T-helper 2 cell (primary cell): ENCODE measurements at regions not wholly inside any gene's neighbourhood (a gene's known extent, or its start where the extent isn't known, plus 50 kb on each side); places are given as distances from the start of the nearest gene placed in this dataset.
"Not testable (repeated sequence)": the region's sequence is repeated elsewhere in the genome, so short reads cannot be mapped to it uniquely, and the experiment has no call there.

ENCODE experiments used
- DNase-seq, 5 experiments: peaks; one replicate each; pipeline versions ENCODE4 v3.0.0 to v3.0.0-alpha.2; 2012 to 2022

DNA sequence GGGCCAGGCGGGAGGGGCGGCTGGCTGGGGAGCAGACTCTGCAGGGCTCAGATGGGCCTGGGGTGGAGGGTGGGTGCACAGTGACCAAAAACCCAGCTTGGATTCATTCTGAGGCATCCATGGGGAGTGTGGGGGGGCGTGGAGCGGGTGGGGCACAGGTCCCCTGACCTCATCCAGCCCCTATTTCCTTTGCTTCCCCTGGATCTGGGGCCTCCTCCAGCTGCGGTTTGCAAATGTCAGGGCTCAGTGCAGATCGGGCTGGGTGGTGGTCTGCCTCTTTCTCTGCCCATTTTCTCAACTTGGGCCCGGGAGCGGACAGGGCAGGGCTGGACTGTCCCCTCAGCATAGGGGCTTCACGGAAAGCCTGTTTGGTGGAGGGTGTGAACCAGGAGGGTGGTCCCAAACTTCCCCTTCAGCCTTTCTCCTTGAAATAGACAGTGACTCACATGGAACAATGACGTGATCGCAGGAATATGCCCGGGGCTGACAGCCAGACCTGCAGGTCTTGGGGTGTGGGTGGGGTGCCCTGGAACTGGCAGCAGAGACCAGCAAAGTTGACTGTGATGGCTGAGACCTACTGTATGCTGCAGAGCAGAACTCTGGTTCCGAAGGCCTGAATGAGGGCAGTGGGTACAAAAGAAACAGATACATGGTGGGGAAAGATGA, 72.9 kb upstream of the PODXL start:
- DNase-seq: no peak

DNA sequence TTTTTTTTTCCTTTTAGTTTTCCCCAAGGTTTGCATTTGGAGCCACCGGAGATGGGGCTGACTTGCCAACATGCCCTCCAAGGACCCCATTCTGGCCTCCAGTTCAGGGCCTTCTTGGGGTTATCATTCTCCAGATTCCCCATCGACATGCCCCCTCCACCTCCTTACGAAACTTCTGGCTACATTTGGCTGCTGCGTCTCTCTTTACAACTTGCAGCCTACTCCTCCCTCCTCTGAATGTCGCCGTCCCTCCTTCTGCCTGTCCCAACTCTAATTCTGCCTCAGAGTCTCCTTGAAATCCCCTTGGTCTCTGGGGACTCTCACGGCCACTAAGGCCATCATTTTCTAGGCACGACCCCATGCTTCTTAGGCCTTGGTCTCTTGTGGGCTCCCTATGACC, 72.2 kb upstream of the PODXL start:
- DNase-seq: no peak

DNA sequence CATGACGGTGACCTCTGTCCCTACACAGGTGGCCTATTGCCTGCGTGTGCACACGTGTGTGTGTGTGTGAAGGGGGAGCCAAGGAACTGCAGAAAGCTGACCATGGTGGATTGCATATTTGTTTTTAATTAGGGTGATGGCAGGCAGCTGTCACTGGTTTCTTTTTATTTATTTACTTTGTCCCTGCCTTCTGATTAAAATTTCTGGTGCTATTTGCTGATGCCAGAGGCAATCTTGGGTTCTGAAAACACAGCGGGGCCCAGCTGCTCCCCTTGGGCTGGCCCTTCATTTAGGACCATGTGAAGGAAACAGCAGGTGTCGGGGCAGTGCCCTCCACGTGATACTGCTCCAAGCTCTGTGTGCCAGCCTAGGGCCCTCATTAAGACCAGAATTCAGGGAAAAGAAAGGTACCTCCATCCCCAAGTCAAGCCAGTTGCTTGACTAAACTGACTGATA, 71.3 kb upstream of the PODXL start:
- no peak for DNase-seq

- no peak for DNase-seq
Observed at GRCh38 chr7:131626643-131627042, 70.2 kb upstream of the PODXL start.

DNA sequence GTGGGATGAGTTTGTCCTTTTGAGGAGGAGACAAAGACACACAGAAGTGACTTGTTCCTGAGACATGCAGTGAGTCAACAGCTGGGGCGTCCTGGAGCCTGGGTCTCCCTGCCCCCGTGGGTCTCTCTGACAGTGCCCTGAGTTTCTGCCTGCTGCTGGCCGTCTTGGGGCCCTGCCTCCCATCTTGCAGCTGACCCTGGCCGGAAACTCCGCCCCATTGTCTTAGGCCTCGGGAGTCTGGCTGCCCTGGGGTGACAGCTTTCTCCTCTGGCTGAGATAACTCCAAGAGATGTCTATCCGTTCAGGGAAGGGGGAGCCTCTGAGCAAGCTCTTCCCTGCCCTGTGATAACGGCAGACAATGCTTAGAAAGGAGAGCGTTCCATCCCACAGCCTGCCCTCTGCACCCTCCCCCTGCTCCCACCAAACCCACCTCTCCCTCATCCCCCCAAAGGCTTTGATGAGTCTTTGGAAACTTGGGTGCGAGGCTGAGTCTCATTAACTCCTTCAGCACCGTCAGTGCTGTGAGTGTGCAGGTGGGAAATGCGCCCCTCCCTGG, 69.5 kb upstream of the PODXL start:
- DNase-seq: no peak

GRCh38 chr7:131625345-131625744, 68.9 kb upstream of the PODXL start:
- DNase-seq: not testable (repeated sequence)

- no peak for DNase-seq
Observed at GRCh38 chr7:131624536-131624935, 68.1 kb upstream of the PODXL start.

DNA sequence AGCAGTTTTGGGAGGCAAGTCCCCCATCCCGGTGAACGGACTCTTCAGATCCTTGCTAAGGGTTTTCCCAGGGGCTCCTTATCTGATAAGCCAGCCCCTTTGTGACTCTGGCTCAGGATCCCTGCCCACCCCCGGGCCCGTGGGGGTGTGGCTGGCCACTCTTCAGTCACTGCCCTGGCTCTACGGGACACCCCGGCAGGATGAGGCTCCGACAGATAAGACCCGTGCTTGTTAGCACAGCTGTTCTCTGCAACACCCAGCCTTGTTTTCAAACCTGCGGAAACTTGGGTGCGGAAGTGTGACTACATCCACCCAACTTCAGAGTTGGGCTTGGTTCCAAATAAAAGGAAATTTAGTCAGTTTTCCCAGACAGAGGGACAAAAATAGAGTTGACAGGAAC, 66.7 kb upstream of the PODXL start:
- no peak for DNase-seq

DNA sequence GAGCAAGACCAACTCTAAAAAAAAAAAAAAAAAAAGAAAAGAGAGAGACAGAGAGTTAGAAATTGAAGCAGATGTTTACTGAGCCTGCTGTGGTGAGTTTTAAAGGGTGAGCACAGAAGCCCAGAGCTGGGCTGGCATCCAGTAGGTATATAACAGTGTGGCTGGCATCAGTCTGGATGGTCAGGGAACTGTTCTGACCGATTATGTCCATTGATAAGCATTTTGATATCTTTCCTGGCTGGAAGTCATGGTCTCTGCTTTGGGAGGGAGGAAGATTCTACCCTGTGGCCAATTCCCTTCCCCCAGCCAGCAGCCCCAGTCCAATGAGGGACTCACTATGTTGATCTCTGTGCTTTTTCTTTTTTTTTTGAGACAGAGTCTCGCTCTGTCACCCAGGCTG, 65.2 kb upstream of the PODXL start:
- no peak for DNase-seq

- DNase-seq: no peak
Observed at GRCh38 chr7:131620673-131621609, 64.5 kb upstream of the PODXL start.

DNA sequence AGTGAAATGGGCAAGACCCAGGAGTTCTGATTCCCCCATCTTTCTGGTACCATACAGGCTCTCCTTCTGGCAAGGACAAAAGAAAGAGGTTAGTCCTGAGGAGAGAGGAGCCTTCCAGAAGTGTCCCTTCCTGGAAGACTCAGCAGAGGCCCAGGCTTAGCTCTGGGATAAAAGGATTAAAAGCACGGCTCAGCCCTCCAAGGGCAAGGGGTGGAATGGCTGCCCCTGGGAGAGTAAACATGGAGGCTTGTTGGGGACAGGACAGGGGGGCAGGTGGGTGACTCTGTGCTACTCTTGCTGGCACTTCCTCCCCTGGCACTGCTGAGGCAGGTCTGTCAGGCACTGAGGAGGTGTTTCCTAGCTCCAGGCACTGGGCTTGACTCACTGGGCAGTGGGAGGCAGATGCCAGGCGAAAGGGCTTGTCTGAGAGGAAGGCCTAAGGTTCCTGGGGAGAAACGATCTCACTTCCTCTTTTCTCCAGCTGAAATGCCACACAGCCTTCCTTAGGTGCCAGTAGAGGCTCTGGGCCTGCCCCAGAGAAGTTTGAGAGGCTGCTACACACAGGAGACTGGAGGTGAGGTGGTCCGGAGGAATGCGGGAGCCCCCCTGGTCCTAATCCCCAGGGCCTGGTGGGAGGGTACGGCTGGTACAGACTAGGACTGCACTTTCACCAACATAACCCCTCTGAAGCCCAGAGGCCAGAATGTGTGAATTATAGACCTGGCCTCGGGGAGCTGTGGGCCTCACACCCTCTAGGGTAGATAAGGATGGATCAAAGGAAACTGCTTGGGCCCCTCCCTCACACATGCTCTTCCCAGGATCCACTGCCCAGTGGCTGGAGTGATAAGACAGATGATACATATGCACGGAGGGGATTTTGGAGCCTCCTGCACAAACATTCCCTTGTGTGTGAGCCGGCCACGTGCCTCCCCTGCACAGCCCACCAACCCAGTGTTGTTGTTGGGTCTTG, 63.2 kb upstream of the PODXL start:
- DNase-seq: no peak

DNA sequence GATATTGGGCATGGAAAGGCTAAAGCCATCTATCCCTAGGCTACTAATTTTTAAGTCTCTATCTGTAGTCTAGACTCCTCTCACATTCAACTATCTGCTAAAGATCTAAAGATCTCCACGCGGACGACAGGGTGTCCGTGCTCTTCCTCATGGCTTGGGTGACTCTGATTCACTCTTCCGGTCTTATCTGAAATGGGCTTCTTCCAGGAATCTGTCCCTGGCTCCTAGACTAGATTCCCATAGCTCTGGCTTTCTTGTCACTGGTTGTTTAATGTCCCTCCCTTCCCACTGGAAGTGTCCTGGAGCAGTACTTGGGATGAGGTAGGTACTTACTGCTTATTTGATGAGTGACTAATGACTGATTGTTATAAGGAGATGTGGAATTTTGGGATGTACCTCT, 62.0 kb upstream of the PODXL start:
- no peak for DNase-seq

DNA sequence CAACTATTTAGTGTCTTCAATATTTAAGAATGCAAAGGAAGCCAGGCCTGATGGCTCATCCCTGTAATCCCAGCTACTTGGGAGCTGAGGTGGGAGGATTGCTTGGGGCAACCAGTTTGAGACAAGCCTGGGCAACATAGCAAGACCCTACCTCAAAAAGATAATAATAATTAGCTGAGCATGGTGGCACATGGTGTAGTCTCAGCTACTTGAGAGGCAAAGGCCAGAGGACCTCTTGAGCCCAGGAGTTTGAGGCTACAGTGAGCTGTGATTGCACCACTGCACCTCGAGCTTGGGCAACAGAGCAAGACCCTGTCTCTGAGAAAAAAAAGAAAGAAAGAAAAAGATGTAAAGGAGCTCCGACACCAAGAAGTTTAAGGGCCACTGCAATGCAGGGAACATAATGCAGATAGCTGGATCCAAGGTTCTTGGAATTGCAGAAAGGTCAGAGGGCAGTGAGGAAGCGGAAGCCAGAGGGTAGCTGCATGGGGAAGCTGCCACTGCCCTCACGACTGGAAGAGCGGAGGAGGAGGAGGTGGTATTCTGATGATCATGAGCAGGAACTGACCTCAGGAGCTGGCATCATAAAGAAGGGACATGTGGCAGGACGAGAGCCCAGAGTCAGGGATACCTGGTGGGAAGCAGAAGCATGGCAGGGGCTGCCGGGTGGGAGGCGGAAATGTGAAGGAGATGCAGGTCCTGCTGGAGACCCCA, 60.2 kb upstream of the PODXL start:
- DNase-seq: no peak

- no peak for DNase-seq
Observed at GRCh38 chr7:131613909-131614308, 57.5 kb upstream of the PODXL start.

DNA sequence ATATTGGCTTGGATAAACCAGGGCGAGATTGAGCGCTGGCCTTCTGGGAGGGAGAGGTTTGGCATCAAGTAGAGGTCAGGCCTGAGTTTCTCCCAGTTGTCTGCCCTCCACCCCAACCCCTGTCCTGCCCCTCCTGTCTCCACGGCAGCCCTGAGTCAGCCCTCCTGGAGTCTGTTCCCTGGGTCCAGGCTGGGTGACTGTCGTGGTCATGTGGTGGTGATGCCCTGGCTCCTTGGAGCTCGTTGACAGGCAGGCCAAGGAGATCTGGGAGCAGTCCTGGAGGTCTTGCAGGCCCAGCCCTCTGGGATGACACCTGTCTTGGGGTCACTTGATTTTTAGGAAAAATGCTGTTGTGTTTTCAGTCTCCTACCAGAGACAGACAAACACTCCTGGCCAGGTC, 53.6 kb upstream of the PODXL start:
- no peak for DNase-seq

GRCh38 chr7:131608116-131608500, 51.7 kb upstream of the PODXL start:
- no peak for DNase-seq

DNA sequence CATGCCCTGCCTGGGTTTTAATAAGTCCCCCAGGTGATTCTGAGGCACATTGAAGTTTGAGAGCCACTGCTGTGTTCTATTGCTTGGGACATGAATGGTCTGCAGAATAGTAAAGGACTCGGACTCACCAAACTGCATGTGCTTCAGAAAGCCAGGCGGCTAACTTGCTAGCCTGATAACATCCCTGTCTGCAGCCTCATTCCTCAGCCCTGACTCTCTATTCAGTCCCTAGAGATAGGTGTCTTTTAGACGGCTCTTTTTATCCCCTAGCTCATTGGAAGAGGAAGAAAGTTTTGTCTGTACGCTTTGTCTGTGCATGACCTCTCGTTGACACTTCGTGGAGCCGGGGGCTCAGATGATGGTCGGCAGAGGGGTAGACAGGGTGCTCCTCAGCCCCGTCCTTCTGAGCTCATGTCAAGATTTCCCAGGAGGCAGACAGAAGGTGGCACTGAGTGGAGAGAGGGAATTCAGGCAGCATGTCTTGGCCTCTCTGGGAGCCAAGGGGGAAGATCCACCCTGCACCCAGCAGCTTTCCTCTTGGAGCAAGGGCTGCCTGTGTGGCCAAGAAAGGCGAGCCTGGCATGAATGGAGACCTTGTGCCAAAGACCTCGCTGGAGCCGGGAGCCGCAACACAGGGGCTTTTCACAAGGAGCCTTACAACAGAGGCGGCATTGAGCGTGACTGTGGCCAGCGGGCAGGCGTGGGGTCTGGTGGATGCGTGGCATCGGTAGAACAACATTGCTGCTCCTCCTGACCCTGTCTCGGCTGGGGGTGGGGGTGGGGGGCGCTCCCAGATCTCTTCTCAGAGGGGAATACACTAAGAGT, 51.1 kb upstream of the PODXL start:
- no peak for DNase-seq

DNA sequence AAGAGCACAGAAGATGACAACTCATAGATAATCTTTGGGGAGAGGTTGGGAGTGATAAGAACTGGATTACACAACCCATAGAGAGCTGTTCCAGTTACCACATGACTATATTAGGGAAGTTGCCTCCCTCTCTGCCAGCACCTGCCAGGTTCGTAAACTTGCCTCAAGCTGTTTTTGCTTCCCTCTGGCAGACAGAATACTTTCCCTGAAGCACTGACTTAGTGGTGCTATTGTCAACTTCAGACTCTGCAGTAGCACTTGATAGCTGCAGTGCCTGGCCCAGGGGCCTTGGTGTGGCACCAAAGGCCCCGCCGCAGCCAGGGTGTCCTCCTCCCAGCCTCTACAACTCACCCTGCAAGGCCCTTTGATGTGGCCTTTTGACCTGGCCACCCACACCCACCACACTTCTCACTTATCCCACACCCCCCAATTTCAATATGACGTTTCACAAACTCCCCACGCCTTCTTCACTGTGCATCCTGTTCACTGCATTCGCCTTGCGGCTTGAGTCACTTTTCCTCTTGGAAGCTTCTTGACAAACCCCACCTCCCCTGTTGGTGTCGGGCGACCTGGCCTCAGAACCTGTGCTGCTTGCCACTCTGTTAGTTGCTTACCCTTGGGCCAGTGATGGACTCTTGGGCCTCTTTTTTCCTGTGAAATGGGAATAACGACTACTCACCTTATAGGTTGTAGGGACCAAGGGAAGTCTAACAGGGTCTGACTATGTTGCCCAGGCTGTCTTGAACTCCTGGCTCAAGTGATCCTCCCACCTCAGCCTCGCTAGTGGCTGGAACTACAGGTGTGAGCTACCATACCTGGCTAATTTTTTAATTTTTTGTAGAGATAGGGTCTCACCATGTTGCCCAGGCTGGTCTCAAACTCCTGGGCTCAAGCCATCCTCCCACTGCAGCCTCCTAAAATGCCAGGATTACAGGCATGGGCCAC, 50.2 kb upstream of the PODXL start:
- peak in 1 of 5 experiments; percentile 8 for DNase-seq
